IMR-90 (cell line): ENCODE measurements at regions not wholly inside any gene's neighbourhood (a gene's known extent, or its start where the extent isn't known, plus 50 kb on each side); places are given as distances from the start of the nearest gene placed in this dataset.

Experiments
- ATAC-seq: fragments of 200-7000 bp; cut with Tn5 transposase; 2 replicates; pipeline ENCODE4 v1.9.1; 2020; ENCODE audit warnings: low read depth, mild to moderate bottlenecking, moderate library complexity
- BruUV-seq: library from RNA; stranded (reverse); fragments of 400-500 nt; replicated peaks from 2 replicates; lab custom pipeline; 2021; lab: Mats Ljungman, UMichigan
- CTCF ChIA-PET: fragments of 300-600 bp; formaldehyde crosslinking; extraction: SDS; loops from one replicate; lab custom pipeline; 2021; ENCODE audit warnings: antibody characterized with exemption; lab: Yijun Ruan, JAX
- POLR2A ChIA-PET: fragments of 300-600 bp; sonication (Branson Sonifier 250); formaldehyde crosslinking; loops from one replicate; lab custom pipeline; 2022; ENCODE audit warnings: antibody characterized with exemption; ENCODE audit not compliant: unreplicated experiment; lab: Charles Lee
- DNase-seq: peaks from one replicate; pipeline ENCODE4 v3.0.0; 2013
- H2AFZ ChIP-seq: replicated peaks from 2 replicates; pipeline ENCODE3; 2013; ENCODE audit warnings: low read length, mild to moderate bottlenecking; ENCODE audit not compliant: poor library complexity
- H2AK5ac ChIP-seq: 2 replicates; pipeline ENCODE4 v1.6.1; 2013; ENCODE audit warnings: low read depth, low read length, inconsistent platforms
- H2AK9ac ChIP-seq: replicated peaks from 2 replicates; pipeline ENCODE3; 2013; ENCODE audit warnings: mild to moderate bottlenecking, low read depth, low read length, moderate library complexity; ENCODE audit not compliant: poor library complexity
- H2BK120ac ChIP-seq: 2 replicates; pipeline ENCODE4 v1.6.1; 2013; ENCODE audit warnings: low read depth, low read length, inconsistent platforms
- H2BK15ac ChIP-seq: 3 replicates; pipeline ENCODE4 v1.6.1; 2013; ENCODE audit warnings: low read depth, low read length, inconsistent platforms
- H2BK20ac ChIP-seq: 2 replicates; pipeline ENCODE4 v1.6.1; 2013; ENCODE audit warnings: low read depth, mild to moderate bottlenecking, inconsistent platforms, low read length, moderate library complexity
- H2BK5ac ChIP-seq: 2 replicates; pipeline ENCODE4 v1.6.1; 2013; ENCODE audit warnings: mild to moderate bottlenecking, low read depth, low read length, inconsistent platforms; ENCODE audit not compliant: poor library complexity, severe bottlenecking
- H3K14ac ChIP-seq: replicated peaks from 2 replicates; pipeline ENCODE4 v1.6.1; 2013; ENCODE audit warnings: low read depth, low read length, inconsistent platforms
- H3K18ac ChIP-seq: 2 replicates; pipeline ENCODE4 v1.6.1; 2013; ENCODE audit warnings: low read depth, low read length, control low read depth
- H3K23ac ChIP-seq: 2 replicates; pipeline ENCODE4 v1.6.1; 2013; ENCODE audit warnings: low read depth, low read length, inconsistent platforms
- H3K27ac ChIP-seq: 2 replicates; pipeline ENCODE4 v1.5.1; 2013; ENCODE audit warnings: mild to moderate bottlenecking, control low read depth, low read length; ENCODE audit not compliant: insufficient read depth
- H3K27me3 ChIP-seq: 2 replicates; pipeline ENCODE4 v1.6.1; 2013; ENCODE audit warnings: low read length; ENCODE audit not compliant: control insufficient read depth, insufficient read depth
- H3K36me3 ChIP-seq: 2 replicates; pipeline ENCODE4 v1.6.1; 2013; ENCODE audit warnings: low read length, mixed read lengths; ENCODE audit not compliant: control insufficient read depth, insufficient read depth
- H3K4ac ChIP-seq: 2 replicates; pipeline ENCODE4 v1.6.1; 2013; ENCODE audit warnings: low read depth, low read length, inconsistent platforms
- H3K4me1 ChIP-seq: 2 replicates; pipeline ENCODE4 v1.6.1; 2013; ENCODE audit warnings: low read length, mixed read lengths; ENCODE audit not compliant: control insufficient read depth, insufficient read depth
- H3K4me2 ChIP-seq: 2 replicates; pipeline ENCODE4 v1.6.1; 2013; ENCODE audit warnings: low read depth, mild to moderate bottlenecking, control low read depth, low read length, moderate library complexity
- H3K4me3 ChIP-seq: 2 replicates; pipeline ENCODE4 v1.5.1; 2013; ENCODE audit warnings: low read depth, mild to moderate bottlenecking, control low read depth, low read length, moderate library complexity; ENCODE audit not compliant: insufficient read depth
- H3K56ac ChIP-seq: 2 replicates; pipeline ENCODE4 v1.6.1; 2013; ENCODE audit warnings: low read length, inconsistent platforms; ENCODE audit not compliant: insufficient read depth; ENCODE audit errors: extremely low read depth
- H3K79me1 ChIP-seq, 2 experiments: 2 replicates each; pipeline ENCODE4 v1.6.1; 2013; ENCODE audit warnings: low read length in 2 of 2, inconsistent platforms in 1 of 2, low read depth in 1 of 2
- H3K9ac ChIP-seq: 2 replicates; pipeline ENCODE4 v1.6.1; 2013; ENCODE audit warnings: low read depth, low read length, control low read depth
- H3K9me1 ChIP-seq: 2 replicates; pipeline ENCODE4 v1.6.1; 2013; ENCODE audit warnings: low read length, inconsistent platforms; ENCODE audit not compliant: insufficient read depth
- H3K9me3 ChIP-seq: 2 replicates; pipeline ENCODE4 v1.6.1; 2013; ENCODE audit warnings: low read length; ENCODE audit not compliant: control insufficient read depth, insufficient read depth
- H4K20me1 ChIP-seq: 2 replicates; pipeline ENCODE4 v1.6.1; 2013; ENCODE audit warnings: low read length, inconsistent platforms; ENCODE audit not compliant: insufficient read depth
- H4K5ac ChIP-seq: 2 replicates; pipeline ENCODE4 v1.6.1; 2013; ENCODE audit warnings: mild to moderate bottlenecking, low read depth, low read length, control low read depth
- H4K8ac ChIP-seq, 2 experiments: 2 replicates each; pipeline ENCODE4 v1.6.1; 2013; ENCODE audit warnings: low read depth in 2 of 2, low read length in 2 of 2, control low read depth in 1 of 2, inconsistent platforms in 1 of 2
- H4K91ac ChIP-seq: 2 replicates; pipeline ENCODE4 v1.6.1; 2013; ENCODE audit warnings: low read depth, low read length, inconsistent platforms; ENCODE audit not compliant: insufficient read depth
- BHLHE40 ChIP-seq: fragments of 150-350 bp; IDR thresholded peaks from 2 replicates; pipeline ENCODE4 v1.6.1; 2016; ENCODE audit warnings: mild to moderate bottlenecking, low read depth, low read length
- CEBPB ChIP-seq: IDR thresholded peaks from 2 replicates; pipeline ENCODE4 v1.6.1; 2012; ENCODE audit warnings: low read depth, low read length, improper control_type of control experiment
- CHD1 ChIP-seq: IDR thresholded peaks from 2 replicates; pipeline ENCODE4 v1.6.1; 2012; ENCODE audit warnings: low read depth, low read length, improper control_type of control experiment
- FOS ChIP-seq: fragments of 150-350 bp; IDR thresholded peaks from 2 replicates; pipeline ENCODE4 v1.6.1; 2016; ENCODE audit warnings: low read depth, low read length
- MAFK ChIP-seq: IDR thresholded peaks from 2 replicates; pipeline ENCODE4 v1.6.1; 2012; ENCODE audit warnings: low read depth, low read length, improper control_type of control experiment
- MAZ ChIP-seq: IDR thresholded peaks from 2 replicates; pipeline ENCODE4 v1.6.1; 2012; ENCODE audit warnings: low read depth, mild to moderate bottlenecking, low read length, improper control_type of control experiment, moderate library complexity, borderline replicate concordance
- MXI1 ChIP-seq: IDR thresholded peaks from 2 replicates; pipeline ENCODE4 v1.6.1; 2012; ENCODE audit warnings: low read depth, mild to moderate bottlenecking, low read length, moderate library complexity, borderline replicate concordance
- NFE2L2 ChIP-seq: fragments of 150-350 bp; IDR thresholded peaks from 2 replicates; pipeline ENCODE4 v1.6.1; 2016; ENCODE audit warnings: low read depth, mild to moderate bottlenecking, low read length
- POLR2A ChIP-seq: IDR thresholded peaks from 2 replicates; pipeline ENCODE4 v1.6.1; 2012; ENCODE audit warnings: mild to moderate bottlenecking, low read depth, low read length
- RCOR1 ChIP-seq: IDR thresholded peaks from 2 replicates; pipeline ENCODE4 v1.6.1; 2012; ENCODE audit warnings: mild to moderate bottlenecking, low read length, improper control_type of control experiment; ENCODE audit not compliant: insufficient replicate concordance
- RFX5 ChIP-seq: IDR thresholded peaks from 2 replicates; pipeline ENCODE4 v1.8.0; 2012; ENCODE audit warnings: low read depth, mild to moderate bottlenecking, low read length, moderate library complexity
- SMC3 ChIP-seq: fragments of 150-350 bp; IDR thresholded peaks from 2 replicates; pipeline ENCODE4 v1.6.1; 2016; ENCODE audit warnings: low read depth, mild to moderate bottlenecking, antibody characterized with exemption, low read length, moderate library complexity
- USF2 ChIP-seq: fragments of 150-350 bp; IDR thresholded peaks from 2 replicates; pipeline ENCODE4 v1.6.1; 2017; ENCODE audit warnings: mild to moderate bottlenecking, antibody characterized with exemption, low read length, low read depth
- WGBS, 2 experiments: methylation state at CpG; one replicate each; pipeline versions ENCODE4 v1.1.5 to v1.1.7; 2013; ENCODE audit warnings: missing lambda C conversion rate in 2 of 2; ENCODE audit not compliant: insufficient read length in 1 of 2; ENCODE audit errors: extremely low coverage in 2 of 2; 5-methylcytosine and 5-hydroxymethylcytosine counted together
- dilution Hi-C: fragments of 300-500 bp; cut with HindIII; formaldehyde crosslinking; loops from one replicate; pipeline ENCODE4 v1.14.3; 2018; ENCODE audit warnings: low sequenced_read_pairs; ENCODE audit not compliant: unreplicated experiment
- in situ Hi-C: fragments of 300-500 bp; cut with MboI; formaldehyde crosslinking; loops from 3 replicates; pipeline ENCODE4 v1.14.3; 2019; ENCODE audit warnings: low sequenced_read_pairs, inconsistent platforms, mixed read lengths
- intact Hi-C: fragments of 100-400 bp; cut with micrococcal nuclease; formaldehyde crosslinking; loops from 2 replicates; pipeline ENCODE4 v1.10.0; 2022

- Histone ChIP-seq H4K91ac (no peak overlapping the region), H4K5ac (no peak overlapping the region), H3K18ac (no peak overlapping the region), H4K20me1 (no peaks in the 10 kb centered on the region), H3K27me3 (no peaks in the 10 kb centered on the region), H3K9me1 (no peaks in the 10 kb centered on the region), H2BK15ac (no peak overlapping the region), H3K79me1 (no peaks in the 10 kb centered on the region), H4K8ac (no peak overlapping the region), H2AK5ac (no peak overlapping the region), H2BK120ac (no peak overlapping the region), H2AK9ac (no peak overlapping the region), H3K27ac (no peak overlapping the region), H3K4ac (no peak overlapping the region), H3K4me3 (no peak overlapping the region), H3K9me3 (peaks cover 15% of the 10 kb centered on the region), H2BK5ac (no peak overlapping the region), H3K4me1 (no peaks in the 10 kb centered on the region), H3K14ac (no peak overlapping the region), H3K9ac (no peak overlapping the region), H3K23ac (no peak overlapping the region), H2AFZ (no peak overlapping the region), H3K4me2 (no peak overlapping the region), H3K56ac (no peak overlapping the region), H3K36me3 (no peaks in the 10 kb centered on the region), H2BK20ac (no peak overlapping the region)
- POLR2A ChIA-PET = no interaction called here
- TF ChIP-seq USF2 (no peak), RFX5 (no peak), FOS (no peak), POLR2A (no peak), MXI1 (no peak), NFE2L2 (no peak), SMC3 (no peak), MAFK (no peak), RCOR1 (no peak), BHLHE40 (no peak), MAZ (no peak), CHD1 (no peak), CEBPB (no peak)
- CTCF ChIA-PET = interaction anchor here (0.6 kb wide), 1 partner anchor 73 kb away, joined by 3 read pairs; no protein-coding TSS in a partner anchor
- no CpG with 5 or more reads among the region's 1 CpG for WGBS, 2 experiments
- ATAC-seq (no peak), DNase-seq (peak; percentile 17)
- intact Hi-C loops = no loop called here
- no TSS peak for BruUV-seq
- dilution Hi-C loops = no loop called here
- in situ Hi-C loops = no loop called here
Measured at GRCh38 chr2:234640657-234641056, 143.8 kb upstream of the ARL4C start.
